NCI-H1417 treated with DMSO at 0.1 percent for 48 hours (cell line): ENCODE measurements at regions not wholly inside any gene's neighbourhood (a gene's known extent, or its start where the extent isn't known, plus 50 kb on each side); places are given as distances from the start of the nearest gene placed in this dataset.

Experiments
- DNase-seq: peaks from one replicate; lab custom pipeline; 2025; lab: John Stamatoyannopoulos, UW

DNA sequence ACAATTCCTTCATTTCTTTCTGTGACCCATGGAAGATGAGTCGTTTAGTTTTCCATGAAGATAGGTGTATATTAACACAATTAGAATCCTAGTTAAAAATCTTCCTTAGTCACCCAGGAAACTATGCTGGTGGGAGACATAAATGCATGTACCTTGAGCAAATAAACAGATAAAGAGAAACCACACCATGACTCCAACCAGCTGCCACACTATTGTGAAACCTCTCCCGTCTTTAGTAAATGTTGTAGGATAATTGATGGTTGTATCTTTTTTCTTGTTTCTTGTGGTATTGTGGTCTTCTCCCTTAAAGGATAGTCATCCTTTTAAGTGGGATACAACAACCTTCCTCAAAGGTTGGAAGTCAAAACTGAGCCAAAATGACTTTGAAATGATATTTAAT, 103.8 kb upstream of the LEF1 start:
- DNase-seq = no peak

DNA sequence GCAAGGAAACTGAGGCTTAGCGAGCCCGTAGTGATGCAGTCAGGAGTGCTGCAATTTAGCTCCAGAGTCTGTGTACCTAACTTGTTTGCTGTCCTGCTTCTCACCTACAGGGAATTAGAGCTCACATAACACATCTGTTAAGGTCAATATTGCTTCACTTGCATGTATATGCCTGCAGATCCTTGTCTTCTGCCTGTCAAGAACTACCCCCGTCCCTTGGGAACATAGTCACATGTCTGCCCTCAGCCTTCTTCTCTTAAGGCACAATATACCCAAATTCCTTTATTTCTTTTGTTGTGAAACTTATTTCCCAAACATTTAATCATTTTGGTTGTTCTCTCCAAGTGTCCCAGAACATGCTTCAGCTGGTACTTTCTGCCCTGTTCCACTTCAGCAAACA, 103.3 kb upstream of the LEF1 start:
- DNase-seq = no peak

DNA sequence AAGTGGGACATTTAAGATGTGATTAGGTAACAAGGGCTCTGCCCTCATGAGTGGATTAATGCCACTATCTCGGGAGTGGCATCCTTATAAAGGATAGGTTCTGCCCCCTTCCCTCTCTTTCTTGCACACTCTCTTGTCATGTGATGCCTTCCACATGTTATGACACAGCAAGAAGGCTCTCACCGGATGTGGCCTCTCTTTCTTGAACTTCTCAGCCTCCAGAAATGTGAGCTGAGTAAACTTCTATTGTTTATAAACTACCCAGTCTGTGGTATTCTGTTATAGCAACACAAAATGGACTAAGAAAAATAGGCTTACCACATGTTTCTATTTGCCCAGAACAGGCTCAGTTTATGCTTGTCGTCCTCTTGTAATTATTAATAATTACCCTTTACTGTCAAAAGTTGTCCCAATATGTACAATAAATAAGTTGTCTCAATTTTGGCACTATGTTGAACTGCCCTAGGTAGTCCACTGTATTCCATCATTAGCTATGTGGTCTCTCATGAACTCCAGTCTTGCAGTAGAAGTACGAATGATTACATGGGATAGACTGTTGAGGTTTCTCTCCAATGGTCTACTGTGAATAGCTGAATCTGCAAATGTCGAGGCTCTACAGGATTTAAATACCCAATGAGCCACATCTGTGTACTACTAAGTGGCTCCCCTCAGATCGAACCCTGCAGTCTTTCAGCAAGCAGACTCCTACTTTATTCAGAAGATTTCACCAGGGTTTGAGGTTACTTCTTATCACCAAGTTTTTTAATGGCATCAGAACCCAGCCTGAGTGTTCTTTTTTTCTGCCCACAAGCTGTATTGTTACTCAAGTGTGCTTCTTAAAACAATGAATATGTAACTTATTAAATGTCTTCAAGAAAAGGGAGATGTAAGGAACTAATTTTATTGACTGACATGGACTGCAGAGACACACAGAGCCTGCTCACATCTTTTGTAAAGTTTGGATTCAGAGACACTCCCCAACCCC, 102.0 kb upstream of the LEF1 start:
- no peak for DNase-seq

DNA sequence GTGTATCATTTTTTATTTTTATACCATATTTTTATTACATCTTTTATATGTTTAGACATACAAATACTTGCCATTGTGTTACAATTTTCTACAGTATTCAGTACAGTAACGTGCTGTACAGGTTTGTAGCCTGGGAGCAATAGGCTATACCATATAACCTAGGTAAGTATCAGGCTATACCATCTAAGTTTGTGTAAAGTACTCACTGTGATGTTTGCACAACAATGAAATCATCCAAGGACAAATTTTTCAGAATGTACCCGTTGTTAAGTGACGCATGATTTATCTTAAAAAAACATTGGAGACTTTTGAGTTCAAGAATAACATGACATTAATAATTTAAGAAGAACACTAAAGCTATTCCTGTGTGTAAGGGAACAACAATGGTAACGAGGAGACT, 96.0 kb upstream of the LEF1 start:
- DNase-seq = no peak

DNA sequence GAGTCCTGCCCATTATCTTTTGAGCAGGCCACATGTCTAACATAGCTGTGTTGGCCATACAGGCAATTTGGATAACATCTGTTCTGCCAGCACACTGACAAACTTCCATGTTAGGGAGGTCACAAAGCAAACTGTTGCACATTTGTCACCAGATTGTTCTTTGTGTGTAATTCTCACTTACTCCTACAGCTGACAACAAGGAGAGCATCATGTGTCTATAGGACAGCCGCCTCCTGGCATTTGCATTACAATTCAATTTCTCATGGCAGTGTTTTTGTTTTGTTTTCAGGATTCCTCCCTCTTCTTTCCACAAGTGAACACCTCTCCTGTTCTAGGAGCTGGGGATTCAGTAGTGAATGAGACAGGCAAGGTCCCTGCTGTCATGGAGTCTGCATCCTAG, 94.3 kb upstream of the LEF1 start:
- DNase-seq = no peak

DNA sequence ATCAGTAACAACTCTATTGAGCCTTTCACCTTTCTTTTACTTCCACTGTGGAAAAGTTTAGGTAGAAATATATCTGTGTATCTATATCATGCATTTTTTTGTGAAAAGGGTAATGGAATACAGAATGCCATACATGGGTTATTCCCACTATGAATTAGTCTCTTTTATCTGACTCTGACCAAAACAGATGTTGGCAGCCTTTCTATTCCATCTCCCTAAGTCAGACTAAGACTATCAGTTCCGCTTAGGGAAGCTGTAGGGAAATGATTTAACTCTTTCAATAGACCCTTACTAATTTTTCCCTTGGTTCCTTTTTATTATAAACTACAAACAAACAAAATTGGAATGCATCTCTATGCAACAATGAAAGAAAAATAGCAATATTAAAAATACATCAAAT, 92.3 kb upstream of the LEF1 start:
- DNase-seq = no peak

DNA sequence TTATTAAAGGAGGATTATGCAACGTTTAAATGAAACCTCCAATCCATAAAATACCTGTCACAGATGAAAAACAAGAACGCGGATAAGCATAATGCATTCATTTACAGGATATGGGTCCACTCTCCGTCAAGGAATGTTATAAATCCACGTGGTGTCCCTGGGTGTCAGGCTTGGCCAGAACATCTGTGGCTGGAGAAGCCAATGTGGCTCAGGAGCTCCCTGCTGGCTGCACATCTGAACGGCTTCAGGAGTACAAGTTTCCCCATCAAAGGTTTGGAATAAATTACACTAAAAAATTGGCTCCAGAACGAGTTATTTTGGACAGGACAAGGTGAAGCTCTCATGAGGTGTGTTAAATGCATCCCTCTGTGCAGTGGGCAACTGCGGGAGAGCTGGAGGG, 87.8 kb upstream of the LEF1 start:
- DNase-seq = no peak

DNA sequence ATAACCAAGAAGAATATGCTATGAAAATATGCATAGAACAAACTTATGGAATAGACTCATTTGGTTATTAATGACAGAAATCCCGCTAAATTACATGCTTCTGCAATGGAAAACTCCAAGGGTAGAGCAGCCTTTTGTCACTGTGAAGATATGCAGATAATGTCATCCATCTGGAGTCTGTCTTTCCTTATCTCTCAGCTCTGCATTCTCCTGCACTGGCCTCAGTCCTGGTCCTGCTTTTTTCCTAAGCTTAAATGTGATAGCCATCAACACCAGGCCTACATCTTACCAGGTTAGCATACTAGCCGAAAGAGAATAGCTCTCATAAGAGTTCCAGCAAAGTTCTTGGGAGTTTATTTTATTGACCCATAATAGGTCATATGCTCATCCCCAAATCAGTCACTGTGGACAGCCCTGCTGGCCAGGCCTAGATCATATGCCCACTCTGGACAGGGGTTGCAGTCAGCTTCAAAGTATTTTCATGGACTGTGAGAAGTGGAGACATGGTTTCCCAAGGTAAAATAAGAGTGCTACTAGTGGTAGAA, 86.5 kb upstream of the LEF1 start:
- DNase-seq = no peak

DNA sequence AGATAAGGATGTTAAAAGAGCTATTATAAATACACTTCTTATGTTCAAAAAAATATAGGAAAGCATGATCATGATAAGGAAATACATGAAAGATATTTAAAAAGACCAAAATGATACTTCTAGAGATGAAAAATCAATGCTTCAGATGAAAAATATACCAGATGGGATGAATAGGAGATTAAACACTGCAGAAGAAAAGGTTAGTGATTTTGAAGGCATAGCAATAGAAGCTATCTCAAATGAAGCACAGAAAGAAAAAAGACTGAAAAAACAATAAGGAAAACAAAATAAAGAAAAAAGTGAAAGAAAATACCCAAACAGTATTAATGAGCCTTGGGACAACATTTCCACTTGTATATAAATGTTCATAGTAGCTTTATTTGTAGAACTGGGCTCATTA, 80.7 kb upstream of the LEF1 start:
- no peak for DNase-seq

DNA sequence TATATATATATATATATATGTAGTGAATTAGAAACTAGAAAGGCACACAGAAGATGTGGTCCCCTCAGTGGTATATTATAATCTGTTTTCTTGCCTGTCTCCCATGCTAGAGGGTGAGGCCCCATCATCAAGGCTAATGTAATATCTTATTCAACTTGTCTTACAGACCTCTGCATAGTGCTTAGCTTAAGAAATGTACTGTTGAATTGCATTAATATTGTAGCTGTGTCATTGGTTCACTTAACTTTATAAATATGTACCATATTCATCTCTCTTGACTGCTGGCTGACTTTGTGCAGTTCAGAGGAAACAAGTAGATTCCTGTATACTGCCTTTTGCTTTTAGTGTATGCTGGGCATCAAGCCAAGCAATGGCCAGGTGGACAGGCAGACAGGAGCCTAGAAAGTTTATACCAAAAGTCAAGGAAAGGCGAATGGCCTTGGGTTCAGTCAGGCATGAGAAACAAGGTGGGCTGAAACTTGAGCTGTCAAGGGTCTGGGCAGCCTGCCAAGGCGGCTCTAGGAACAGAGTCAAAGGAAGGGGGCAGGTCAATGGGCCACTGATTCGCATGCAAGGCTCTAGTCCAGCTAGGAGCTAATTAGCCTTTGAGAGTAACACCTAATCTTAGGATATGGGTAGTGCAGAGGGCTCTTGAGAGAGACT, 78.8 kb upstream of the LEF1 start:
- peak; percentile 81 for DNase-seq

DNA sequence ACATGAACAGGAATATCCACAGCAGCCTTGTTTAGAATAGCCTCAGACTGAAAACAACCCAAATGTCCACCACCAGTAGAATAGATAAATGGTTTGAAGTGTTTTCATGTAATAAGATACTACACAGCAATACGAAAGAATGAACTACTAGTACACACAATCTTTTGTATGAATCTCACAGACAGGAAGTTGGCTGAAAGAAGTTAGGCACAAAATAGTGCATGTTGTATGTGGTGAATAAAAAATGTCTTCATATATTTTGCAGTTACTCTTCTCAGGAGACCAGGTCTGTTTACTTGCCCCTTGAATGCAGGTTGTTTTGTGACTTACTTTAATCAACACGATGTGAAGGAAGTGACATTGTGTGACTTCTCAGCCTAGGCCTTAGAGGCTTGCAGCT, 75.9 kb upstream of the LEF1 start:
- DNase-seq = no peak

DNA sequence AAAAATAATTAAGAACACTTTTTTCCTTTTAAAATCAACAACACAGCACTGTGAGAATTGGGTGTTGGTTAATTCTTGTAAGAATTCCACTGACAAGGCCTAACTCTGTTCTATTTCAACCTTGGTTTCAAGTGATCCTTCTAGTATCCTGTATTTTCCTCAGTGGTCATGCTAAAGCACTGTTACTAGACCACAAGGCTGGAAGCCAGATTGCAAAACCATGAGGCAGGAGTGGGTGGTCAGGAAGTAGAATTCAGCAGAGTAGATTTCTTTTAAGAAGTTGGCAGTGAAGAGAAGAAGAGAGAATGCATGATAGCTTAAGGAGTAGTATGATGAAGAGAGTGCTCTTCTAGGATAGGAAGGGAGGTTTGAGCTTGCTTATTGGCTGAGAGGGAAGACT, 71.6 kb upstream of the LEF1 start:
- DNase-seq = no peak

DNA sequence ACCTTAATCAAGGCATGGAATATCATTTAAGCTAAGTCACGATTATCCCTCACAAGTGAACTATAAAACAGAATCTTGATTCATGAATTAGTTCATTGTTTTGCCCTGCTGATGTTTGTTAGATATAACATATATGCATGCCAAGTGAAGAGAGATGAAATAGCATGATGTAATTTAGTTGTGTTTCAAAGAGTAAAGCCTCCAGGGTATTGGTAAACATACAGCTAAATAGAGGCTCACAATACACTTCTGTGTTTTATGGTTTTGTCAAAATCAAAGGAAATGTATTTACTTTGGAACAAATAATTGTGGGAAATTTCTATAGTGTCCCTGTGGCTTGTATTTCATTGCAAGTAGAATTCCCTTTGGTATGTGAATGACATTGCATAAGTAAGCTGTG, 69.0 kb upstream of the LEF1 start:
- DNase-seq = no peak

DNA sequence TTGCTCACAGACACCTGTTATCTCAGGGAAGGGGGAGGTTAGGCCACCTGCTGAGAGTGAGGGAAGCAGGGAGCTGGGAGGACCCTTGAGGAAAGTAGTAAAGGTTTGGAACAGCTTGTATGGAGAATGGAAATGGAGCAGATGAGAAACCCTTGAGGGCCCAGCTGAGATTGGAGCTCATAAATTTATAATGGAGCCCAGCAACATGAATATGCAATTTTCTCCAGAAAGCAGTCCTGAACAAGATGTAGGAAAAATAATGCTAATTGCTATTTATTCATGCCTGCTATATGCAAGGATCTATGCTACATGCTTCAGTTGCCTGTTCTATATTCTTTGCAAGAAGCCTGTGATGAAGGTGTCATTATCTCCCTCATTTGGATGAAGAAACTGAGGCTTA, 67.5 kb upstream of the LEF1 start:
- DNase-seq = no peak

DNA sequence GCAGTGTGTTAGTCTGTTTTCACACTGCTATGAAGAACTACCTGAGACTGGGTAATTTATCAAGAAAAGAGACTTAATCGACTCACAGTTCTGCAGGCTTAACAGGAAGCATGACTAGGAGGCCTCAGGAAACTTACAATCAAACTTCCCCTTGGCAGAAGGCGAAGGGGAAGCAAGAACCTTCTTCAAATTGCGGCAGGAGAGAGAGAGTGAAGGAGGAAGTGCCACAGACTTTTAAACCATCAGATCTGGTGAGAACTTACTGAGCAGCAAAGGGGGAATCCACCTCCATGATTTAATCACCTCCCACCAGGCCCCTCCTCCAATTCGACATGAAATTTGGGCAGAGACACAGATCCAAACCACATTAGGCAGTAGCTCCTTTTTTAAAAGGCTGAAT, 59.2 kb upstream of the LEF1 start:
- no peak for DNase-seq

DNA sequence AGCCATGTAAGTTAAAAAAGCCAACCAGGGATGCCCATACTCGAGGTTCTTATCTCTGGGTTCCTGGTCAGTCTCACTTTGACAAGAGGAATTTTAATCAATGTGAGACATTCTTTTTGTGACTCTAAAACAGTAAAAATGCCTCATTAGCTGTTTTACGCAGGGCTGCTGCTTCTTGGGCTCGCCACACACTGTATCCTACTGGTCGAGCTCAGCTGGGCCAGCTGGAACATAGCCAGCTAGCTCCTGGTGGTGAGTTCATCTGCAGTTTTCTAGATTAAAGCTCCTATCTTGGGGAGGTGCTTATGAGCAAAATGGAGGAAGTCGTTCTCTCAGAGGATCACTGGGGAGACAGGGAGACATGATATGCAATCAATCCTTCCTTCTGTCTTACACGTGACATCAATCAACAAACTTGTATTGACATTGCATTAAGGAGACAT, 55.9 kb upstream of the LEF1 start:
- DNase-seq = no peak

DNA sequence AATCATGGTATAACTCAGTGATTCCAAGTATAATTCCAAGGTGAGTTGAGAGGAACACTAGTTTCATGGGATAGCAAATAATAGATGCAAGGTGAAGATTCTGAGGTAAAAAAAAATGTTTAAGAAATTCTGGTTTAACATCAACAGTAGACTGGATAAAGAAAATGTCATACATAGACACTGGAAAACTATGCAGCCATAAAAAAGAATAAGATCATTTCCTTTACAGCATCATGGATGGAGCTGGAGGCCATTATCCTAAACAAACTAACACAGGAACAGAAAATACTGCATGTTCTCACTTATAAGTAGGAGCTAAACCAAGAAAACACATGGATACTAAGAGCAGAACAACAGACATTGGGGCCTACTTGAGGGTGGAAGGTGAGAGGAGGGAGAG, 54.6 kb upstream of the LEF1 start:
- DNase-seq = no peak

DNA sequence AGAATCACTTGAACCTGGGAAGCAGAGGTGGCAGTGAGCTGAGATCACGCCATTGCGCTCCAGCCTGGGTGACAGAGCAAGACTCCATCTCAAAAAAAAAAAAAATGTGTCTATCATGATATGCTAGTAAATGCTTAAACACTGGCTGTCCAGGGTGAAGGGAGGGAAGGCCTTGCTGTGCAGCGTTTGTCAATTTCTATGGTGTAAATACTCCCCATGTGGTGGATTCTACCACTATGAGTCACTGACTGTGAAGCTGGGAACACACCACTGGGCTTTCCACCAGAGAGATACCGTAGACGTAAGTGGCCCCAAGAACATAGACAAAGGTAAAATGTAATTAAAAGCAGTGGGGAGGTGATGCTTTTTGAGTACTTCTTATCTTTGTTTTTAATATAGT, 51.3 kb upstream of the LEF1 start:
- DNase-seq = no peak
